Vagina (tissue), 2 donors: ENCODE measurements at regions not wholly inside any gene's neighbourhood (a gene's known extent, or its start where the extent isn't known, plus 50 kb on each side); places are given as distances from the start of the nearest gene placed in this dataset.

ENCODE experiments used
- POLR2A ChIP-seq, 2 donors: fragments of 450-650 bp; IDR thresholded peaks; one replicate each; pipeline ENCODE4 v1.6.1; 2017; ENCODE audit warnings: antibody characterized with exemption in 2 of 2, mild to moderate bottlenecking in 2 of 2, moderate library complexity in 2 of 2
- POLR2AphosphoS5 ChIP-seq, 2 donors: sonication (generic); formaldehyde crosslinking; IDR thresholded peaks; one replicate each; pipeline ENCODE4 v1.9.0; 2017; ENCODE audit warnings: antibody characterized with exemption in 2 of 2, mild to moderate bottlenecking in 2 of 2, low read depth in 1 of 2; ENCODE audit not compliant: insufficient read depth in 1 of 2
- TF ChIP-seq, protein P1 (sequence below), 3 experiments: fragments of 450-650 bp in 2 of 3; fragments of 200-600 bp in 1 of 3; sonication (generic) in 1 of 3; IDR thresholded peaks; one replicate each; pipeline ENCODE4 v1.5.1; 2017 to 2019; ENCODE audit warnings: antibody characterized with exemption in 3 of 3, mild to moderate bottlenecking in 2 of 3, moderate library complexity in 2 of 3

DNA sequence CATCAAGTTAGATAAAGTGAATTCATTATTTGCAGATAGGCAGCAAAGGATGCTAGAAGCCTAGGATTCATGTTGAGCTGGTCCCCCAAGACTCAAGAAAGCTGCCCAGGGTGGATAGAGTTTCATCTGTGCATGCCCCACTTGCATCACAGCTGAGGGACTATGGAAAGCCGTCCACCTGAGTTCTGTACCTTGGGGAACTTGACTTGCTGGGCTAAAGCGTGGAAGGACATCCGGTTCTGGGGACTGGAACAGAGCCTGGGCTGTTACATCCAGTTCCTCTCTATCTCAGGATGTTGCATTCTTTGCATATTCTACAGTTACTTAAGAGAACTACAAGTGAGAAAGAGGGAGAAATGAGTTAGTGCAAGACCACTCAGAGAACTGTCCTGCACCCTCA, 458.4 kb downstream of the SHISA9 start:
- TF ChIP-seq, protein P1, sequence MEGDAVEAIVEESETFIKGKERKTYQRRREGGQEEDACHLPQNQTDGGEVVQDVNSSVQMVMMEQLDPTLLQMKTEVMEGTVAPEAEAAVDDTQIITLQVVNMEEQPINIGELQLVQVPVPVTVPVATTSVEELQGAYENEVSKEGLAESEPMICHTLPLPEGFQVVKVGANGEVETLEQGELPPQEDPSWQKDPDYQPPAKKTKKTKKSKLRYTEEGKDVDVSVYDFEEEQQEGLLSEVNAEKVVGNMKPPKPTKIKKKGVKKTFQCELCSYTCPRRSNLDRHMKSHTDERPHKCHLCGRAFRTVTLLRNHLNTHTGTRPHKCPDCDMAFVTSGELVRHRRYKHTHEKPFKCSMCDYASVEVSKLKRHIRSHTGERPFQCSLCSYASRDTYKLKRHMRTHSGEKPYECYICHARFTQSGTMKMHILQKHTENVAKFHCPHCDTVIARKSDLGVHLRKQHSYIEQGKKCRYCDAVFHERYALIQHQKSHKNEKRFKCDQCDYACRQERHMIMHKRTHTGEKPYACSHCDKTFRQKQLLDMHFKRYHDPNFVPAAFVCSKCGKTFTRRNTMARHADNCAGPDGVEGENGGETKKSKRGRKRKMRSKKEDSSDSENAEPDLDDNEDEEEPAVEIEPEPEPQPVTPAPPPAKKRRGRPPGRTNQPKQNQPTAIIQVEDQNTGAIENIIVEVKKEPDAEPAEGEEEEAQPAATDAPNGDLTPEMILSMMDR (IDR thresholded peaks at IDR 0.05) = no peak
- TF ChIP-seq POLR2AphosphoS5 (IDR thresholded peaks at IDR 0.05; ENCODE audit: insufficient read depth in 1 of 2, low read depth in 1 of 2) = no peak
- no peak for TF ChIP-seq POLR2A (IDR thresholded peaks at IDR 0.05)
